SK-N-MC (cell line): ENCODE measurements at regions not wholly inside any gene's neighbourhood (a gene's known extent, or its start where the extent isn't known, plus 50 kb on each side); places are given as distances from the start of the nearest gene placed in this dataset.

Experiments used
- EZH2 ChIP-seq: fragments of 200-600 bp; sonication (generic); IDR thresholded peaks from one replicate; pipeline ENCODE4 v1.6.1; 2017; ENCODE audit warnings: antibody characterized with exemption
- POLR2AphosphoS5 ChIP-seq: IDR thresholded peaks from 2 replicates; pipeline ENCODE4 v1.6.1; 2012; ENCODE audit warnings: mild to moderate bottlenecking, low read depth, low read length, borderline replicate concordance

GRCh38 chr3:106530367-106530766 is 661.6 kb upstream of the CBLB start:
- no peak for TF ChIP-seq POLR2AphosphoS5
- no peak for TF ChIP-seq EZH2
